Tibial nerve (tissue), 4 donors: ENCODE measurements at regions not wholly inside any gene's neighbourhood (a gene's known extent, or its start where the extent isn't known, plus 50 kb on each side); places are given as distances from the start of the nearest gene placed in this dataset.

Experiments
- CTCF ChIP-seq, 5 experiments: fragments of 200-600 bp in 3 of 5; fragments of 450-650 bp in 2 of 5; sonication (generic) in 3 of 5; IDR thresholded peaks; one replicate each; pipeline ENCODE4 v1.5.1; 2016 to 2019; ENCODE audit warnings: antibody characterized with exemption in 5 of 5, mild to moderate bottlenecking in 3 of 5, moderate library complexity in 2 of 5
- EP300 ChIP-seq, 2 donors: sonication (generic); formaldehyde crosslinking; IDR thresholded peaks; one replicate each; pipeline ENCODE4 v1.6.1; 2017; ENCODE audit warnings: antibody characterized with exemption in 2 of 2, mild to moderate bottlenecking in 1 of 2
- POLR2A ChIP-seq, 2 donors: fragments of 450-650 bp; IDR thresholded peaks; one replicate each; pipeline ENCODE4 v1.6.1; 2017; ENCODE audit warnings: antibody characterized with exemption in 2 of 2, mild to moderate bottlenecking in 2 of 2, moderate library complexity in 2 of 2

- TF ChIP-seq EP300 (IDR thresholded peaks at IDR 0.05): no peak
- TF ChIP-seq CTCF (IDR thresholded peaks at IDR 0.05): no peak
- no peak for TF ChIP-seq POLR2A (IDR thresholded peaks at IDR 0.05)
These were observed 317.8 kb downstream of the MIAT start for GRCh38 chr22:26974914-26975803.
